ENCODE measurements at regions not wholly inside any gene's neighbourhood (a gene's known extent, or its start where the extent isn't known, plus 50 kb on each side); places are given as distances from the start of the nearest gene placed in this dataset.

DNA sequence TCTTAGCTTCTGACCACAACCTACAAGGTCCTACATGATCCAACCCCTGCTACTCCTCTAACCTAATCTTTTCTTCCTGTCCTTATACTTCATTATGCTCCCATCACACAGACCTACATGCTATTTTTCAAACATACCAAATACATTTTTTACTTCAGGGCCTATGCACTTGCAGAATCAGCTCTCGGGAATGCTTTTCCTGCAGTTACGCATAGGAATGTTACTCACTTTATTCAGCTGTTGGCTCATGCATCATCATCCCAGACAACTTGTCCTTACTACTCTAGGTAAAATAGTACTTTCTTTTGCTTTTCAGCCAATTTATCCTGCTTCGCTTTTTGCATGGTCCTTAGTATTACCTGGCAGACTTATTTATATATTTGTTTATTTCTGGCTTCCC, 105.6 kb downstream of the OXSM start (continued):
- TF ChIP-seq, protein P1, sequence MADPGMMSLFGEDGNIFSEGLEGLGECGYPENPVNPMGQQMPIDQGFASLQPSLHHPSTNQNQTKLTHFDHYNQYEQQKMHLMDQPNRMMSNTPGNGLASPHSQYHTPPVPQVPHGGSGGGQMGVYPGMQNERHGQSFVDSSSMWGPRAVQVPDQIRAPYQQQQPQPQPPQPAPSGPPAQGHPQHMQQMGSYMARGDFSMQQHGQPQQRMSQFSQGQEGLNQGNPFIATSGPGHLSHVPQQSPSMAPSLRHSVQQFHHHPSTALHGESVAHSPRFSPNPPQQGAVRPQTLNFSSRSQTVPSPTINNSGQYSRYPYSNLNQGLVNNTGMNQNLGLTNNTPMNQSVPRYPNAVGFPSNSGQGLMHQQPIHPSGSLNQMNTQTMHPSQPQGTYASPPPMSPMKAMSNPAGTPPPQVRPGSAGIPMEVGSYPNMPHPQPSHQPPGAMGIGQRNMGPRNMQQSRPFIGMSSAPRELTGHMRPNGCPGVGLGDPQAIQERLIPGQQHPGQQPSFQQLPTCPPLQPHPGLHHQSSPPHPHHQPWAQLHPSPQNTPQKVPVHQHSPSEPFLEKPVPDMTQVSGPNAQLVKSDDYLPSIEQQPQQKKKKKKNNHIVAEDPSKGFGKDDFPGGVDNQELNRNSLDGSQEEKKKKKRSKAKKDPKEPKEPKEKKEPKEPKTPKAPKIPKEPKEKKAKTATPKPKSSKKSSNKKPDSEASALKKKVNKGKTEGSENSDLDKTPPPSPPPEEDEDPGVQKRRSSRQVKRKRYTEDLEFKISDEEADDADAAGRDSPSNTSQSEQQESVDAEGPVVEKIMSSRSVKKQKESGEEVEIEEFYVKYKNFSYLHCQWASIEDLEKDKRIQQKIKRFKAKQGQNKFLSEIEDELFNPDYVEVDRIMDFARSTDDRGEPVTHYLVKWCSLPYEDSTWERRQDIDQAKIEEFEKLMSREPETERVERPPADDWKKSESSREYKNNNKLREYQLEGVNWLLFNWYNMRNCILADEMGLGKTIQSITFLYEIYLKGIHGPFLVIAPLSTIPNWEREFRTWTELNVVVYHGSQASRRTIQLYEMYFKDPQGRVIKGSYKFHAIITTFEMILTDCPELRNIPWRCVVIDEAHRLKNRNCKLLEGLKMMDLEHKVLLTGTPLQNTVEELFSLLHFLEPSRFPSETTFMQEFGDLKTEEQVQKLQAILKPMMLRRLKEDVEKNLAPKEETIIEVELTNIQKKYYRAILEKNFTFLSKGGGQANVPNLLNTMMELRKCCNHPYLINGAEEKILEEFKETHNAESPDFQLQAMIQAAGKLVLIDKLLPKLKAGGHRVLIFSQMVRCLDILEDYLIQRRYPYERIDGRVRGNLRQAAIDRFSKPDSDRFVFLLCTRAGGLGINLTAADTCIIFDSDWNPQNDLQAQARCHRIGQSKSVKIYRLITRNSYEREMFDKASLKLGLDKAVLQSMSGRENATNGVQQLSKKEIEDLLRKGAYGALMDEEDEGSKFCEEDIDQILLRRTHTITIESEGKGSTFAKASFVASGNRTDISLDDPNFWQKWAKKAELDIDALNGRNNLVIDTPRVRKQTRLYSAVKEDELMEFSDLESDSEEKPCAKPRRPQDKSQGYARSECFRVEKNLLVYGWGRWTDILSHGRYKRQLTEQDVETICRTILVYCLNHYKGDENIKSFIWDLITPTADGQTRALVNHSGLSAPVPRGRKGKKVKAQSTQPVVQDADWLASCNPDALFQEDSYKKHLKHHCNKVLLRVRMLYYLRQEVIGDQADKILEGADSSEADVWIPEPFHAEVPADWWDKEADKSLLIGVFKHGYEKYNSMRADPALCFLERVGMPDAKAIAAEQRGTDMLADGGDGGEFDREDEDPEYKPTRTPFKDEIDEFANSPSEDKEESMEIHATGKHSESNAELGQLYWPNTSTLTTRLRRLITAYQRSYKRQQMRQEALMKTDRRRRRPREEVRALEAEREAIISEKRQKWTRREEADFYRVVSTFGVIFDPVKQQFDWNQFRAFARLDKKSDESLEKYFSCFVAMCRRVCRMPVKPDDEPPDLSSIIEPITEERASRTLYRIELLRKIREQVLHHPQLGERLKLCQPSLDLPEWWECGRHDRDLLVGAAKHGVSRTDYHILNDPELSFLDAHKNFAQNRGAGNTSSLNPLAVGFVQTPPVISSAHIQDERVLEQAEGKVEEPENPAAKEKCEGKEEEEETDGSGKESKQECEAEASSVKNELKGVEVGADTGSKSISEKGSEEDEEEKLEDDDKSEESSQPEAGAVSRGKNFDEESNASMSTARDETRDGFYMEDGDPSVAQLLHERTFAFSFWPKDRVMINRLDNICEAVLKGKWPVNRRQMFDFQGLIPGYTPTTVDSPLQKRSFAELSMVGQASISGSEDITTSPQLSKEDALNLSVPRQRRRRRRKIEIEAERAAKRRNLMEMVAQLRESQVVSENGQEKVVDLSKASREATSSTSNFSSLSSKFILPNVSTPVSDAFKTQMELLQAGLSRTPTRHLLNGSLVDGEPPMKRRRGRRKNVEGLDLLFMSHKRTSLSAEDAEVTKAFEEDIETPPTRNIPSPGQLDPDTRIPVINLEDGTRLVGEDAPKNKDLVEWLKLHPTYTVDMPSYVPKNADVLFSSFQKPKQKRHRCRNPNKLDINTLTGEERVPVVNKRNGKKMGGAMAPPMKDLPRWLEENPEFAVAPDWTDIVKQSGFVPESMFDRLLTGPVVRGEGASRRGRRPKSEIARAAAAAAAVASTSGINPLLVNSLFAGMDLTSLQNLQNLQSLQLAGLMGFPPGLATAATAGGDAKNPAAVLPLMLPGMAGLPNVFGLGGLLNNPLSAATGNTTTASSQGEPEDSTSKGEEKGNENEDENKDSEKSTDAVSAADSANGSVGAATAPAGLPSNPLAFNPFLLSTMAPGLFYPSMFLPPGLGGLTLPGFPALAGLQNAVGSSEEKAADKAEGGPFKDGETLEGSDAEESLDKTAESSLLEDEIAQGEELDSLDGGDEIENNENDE (IDR thresholded peaks at IDR 0.05; ENCODE audit: insufficient replicate concordance, low read length) = no peak
- TF ChIP-seq CHD1 (IDR thresholded peaks at IDR 0.05; ENCODE audit: low read depth, low read length) (no peak), KDM1A (IDR thresholded peaks at IDR 0.05; ENCODE audit: borderline replicate concordance, low read length) (no peak), ASH2L (IDR thresholded peaks at IDR 0.05; ENCODE audit: low read length) (no peak), SIRT6 (IDR thresholded peaks at IDR 0.05; ENCODE audit: low read length) (no peak), EGR1 (IDR thresholded peaks at IDR 0.05; ENCODE audit: borderline replicate concordance, low read depth, low read length) (no peak), KDM5A (IDR thresholded peaks at IDR 0.05; ENCODE audit: low read length) (no peak)
- TF ChIP-seq, protein P2, sequence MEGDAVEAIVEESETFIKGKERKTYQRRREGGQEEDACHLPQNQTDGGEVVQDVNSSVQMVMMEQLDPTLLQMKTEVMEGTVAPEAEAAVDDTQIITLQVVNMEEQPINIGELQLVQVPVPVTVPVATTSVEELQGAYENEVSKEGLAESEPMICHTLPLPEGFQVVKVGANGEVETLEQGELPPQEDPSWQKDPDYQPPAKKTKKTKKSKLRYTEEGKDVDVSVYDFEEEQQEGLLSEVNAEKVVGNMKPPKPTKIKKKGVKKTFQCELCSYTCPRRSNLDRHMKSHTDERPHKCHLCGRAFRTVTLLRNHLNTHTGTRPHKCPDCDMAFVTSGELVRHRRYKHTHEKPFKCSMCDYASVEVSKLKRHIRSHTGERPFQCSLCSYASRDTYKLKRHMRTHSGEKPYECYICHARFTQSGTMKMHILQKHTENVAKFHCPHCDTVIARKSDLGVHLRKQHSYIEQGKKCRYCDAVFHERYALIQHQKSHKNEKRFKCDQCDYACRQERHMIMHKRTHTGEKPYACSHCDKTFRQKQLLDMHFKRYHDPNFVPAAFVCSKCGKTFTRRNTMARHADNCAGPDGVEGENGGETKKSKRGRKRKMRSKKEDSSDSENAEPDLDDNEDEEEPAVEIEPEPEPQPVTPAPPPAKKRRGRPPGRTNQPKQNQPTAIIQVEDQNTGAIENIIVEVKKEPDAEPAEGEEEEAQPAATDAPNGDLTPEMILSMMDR (IDR thresholded peaks at IDR 0.05; ENCODE audit: control extremely low read depth in 1 of 3, insufficient read depth in 1 of 3, low read depth in 1 of 3, low read length in 3 of 3) = no peak
